Fibroblast of skin of back (primary cell): ENCODE measurements at regions not wholly inside any gene's neighbourhood (a gene's known extent, or its start where the extent isn't known, plus 50 kb on each side); places are given as distances from the start of the nearest gene placed in this dataset.

ENCODE experiments used
- DNase-seq: peaks from one replicate; pipeline ENCODE4 v3.0.0-alpha.2; 2013

DNA sequence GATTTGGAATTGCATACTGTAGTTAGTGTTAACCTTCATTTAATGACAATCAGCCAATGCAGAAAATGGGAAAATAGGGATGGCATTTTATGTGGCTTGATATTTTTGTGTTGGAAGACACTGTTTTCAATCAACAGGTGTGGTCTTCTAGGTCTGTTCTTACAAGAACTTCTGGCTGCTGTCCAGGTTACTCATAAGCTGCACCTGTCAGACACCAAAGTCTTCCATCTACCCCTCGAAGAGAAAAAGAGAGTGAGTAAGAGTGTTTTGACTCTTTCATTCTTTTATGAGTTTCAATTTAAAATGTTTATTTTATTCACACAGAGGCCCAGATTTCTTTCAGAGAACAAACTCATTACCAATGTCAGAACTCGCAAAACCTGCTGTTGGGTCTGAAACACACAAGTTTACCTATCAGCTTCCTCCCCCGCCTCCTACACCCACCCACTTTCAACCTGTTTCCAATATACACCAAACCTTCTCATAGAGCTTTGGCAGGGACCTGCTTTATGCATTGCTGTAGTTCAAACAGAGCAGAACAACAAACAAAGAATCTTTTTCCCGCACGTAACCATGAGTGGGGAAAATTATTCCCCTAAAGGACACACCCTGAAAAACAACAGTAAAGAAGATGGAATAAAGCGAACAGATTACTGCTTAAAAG, 767.7 kb upstream of the ALCAM start:
- no peak for DNase-seq

DNA sequence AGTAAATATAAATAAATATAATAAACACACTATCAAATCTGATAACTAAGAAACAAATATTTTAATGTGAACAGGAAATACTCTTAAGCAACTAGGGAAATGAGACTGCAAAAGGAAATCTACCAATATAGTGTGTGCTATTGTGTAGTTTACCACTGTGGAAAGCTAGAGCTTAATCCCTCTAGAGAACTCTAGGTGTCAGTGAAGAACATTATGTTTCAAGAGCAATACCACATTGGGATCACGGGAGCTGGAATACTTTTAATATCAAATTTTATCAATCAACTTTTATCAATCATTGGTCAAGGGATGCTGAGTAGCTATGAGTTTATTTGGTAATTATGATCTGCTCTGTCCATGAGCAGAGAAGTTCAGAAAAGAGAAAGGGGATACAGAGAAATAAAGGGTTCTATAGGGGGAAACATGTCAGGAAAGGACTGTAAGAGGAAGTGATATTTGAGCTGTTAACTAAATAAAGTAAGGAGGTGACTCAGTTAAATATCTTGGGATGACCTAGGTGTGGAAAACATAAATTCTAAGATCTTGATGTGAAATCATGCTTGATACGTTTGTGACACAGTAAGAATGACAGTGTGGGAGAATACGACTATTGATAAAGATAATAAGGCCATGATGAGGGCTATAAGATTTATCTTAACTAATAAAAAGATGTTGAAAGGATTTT, 762.2 kb upstream of the ALCAM start:
- DNase-seq: peak; percentile 24

DNA sequence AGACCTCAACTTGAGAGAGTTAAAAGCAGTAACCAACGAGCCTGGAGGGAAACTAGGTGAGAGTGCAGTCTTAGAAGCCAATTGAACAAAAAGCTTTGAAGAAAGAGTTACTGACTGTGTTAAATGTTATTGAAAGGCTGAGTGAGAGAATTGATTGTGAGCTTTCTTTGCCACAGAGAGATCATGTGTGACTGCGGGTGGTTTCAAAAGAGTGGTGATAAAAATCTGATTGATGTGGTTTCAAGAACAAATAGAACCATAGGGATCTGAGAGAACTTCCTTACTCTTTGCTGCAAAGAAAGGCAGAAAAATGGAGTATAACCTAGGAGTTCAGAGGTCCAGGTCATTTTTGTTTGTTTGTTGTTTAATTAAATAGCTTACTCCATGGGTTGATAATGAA, 759.9 kb upstream of the ALCAM start:
- no peak for DNase-seq

DNA sequence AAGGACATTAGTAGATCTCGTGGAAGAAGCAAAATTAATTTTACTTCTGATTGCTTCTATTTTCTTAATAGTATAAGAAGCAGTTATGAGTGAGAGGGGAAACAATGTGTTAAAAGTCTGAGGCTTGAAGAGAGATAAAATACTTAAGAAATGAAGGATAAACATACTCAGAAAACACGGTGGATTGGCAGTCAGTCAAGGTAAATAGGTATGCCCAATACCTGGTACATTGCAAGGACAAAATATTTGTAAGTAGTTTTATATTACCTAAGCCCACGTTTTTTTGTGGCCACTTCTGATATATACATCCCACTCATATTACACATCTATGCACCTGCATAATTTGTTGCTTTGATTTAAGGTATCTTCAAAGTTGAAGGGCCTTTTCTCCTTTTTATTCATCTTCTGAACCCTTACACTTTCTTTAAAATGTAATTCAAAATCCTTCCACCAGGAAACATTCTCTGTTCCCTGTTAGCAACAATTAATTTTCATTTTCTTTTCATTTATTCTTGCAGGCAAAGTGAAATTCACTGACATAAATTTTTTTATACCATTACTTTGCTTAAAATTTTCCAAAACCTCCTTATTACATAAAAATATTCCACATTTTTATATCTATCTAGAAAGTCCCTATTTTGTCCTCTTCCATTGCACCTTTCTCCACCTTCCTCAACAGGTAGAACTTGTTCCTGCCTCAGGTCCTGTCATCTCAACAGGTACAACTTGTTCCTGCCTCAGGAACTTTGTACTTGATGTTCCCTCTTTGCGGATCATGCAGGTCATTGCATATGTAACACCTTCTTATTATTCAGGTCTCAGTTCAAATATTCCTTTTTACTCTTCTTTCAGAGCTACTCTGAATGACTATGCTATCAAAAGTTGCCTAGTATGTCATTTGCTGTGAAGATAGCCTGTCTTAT, 755.7 kb upstream of the ALCAM start:
- no peak for DNase-seq

DNA sequence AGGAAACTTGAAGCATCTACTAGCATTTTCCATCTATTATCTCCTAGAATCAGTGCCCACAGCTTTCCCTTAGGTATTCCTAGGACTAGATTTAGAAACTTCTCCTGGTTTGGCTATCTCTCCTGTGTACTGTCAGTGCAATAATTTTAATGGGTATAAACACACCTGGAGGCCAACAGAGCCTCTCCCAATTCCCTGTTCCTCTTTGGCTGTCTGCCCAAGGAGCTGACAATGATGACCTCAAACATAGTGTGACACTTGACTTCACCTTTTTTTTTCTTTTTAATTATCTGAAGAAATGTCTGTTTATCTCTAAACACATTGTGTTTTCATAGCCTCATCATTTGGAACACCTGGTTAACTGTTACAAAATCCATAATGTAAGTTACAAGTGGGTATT, 754.5 kb upstream of the ALCAM start:
- DNase-seq: no peak

DNA sequence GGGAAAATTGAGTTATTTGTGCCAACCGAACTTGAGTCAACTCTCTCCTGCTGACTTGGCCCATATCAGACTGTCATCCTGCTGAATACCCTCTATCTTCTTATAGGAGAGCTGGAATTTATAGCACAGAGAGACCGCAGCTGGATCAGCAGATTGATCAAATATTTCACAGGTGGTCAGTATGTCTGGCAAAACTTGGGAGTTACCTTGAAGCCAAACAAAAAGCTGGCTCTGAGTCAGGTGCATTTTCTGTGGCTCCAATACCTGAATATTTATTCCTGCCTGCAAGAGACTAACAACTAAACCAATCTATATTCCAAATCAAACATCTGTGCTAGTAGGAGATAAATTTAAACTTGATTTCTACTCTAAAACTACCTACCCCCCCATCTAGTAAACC, 752.1 kb upstream of the ALCAM start:
- DNase-seq: no peak

DNA sequence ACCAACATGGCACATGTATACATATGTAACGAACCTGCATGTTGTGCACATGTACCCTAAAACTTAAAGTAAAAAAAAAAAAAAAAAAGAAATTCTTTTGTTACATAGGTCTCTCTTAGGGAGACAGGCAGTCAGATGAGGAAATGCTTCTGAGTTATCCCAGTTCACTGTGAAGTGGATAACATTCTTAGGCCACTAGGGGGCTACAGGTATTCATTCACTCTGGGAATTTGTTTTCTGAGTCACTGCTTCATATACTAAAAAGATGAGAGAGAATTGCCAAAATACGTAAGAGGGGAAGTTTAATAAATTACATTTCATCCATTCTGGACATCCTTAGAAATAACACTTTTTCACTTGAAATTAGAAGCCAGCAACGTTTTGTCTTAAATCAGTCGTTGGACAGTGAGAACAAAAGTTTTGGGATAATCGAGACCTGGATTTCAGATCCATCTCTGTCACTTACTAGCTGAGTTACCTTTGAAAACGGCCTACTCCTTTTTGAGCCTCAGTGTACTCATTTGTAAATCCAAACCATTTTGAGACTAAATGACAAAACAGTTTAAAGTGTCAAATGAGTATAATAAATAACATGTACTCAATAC, 738.4 kb upstream of the ALCAM start:
- DNase-seq: peak; percentile 67

DNA sequence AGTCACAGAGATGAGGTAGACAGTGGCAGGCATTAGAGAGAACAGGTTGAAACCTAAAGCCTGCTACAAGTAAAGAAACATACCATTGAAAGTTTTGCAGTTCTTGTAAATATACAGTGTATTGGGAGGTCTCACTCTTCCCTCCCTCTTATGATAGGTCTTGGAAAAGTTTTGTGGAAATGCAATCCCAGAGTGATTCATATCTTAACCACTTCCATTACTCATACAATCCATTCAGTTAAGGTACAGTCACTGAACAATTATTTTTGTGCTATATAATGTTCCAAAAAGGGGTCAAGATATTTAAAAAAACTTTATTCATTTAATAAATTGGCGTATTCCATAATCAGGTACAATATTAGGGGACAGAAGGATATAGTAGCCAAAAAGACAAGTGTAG, 737.7 kb upstream of the ALCAM start:
- DNase-seq: peak; percentile 91

DNA sequence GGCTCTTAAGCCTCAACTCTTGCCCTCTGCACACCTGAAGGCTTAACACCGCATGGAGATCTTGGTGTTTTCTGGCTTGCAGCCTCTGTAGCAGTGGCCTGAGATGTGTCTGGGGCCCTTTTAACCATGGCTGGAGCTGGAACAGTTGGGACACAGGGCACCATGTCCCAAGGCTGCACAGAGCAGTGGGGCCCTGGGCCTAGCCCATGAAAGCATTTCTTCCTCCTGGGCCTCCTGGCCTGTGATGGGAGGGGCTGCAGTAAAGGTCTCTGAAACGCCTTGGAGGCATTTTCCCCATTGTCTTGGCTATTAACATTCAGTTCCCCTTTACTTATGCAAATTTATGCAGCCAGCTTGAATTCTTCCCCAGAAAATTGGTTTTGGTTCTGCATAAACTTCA, 735.5 kb upstream of the ALCAM start:
- DNase-seq: no peak

DNA sequence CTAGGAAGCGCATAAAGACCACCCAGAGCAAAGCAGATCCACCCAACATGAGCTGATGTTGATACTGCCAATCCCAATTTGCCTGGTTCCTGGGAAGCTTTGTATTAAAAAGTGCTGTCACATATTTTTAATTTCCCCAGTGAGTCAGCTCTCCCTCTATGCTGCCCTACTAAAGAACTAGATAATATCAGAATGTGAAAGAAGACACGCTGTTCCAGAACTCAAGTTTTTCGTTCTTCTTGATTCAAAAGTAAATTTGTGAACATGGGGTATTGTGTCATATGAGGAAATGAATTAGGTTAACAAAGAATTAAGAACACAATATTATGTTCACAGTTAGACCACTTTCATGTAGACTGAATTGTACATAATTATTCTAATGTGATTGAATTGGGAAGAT, 734.2 kb upstream of the ALCAM start:
- DNase-seq: no peak

DNA sequence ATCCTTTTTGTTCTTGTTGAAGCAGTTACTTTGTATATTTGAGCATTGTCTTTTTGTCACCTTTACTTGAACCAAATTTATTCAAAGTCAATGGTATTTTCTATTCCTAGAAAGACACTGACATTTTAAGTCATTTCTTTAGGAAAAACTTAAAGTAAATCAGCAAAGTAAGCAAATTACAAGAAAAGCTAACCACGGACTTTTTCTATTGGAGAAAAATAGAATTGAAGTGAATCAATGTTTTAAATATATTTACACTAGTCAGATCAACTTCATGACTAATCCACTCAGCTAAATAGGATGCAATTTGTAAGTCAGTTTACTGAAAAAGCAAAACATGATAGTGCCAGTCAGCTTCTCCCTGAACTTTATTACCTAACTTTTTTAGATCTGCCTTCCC, 733.8 kb upstream of the ALCAM start:
- DNase-seq: no peak

DNA sequence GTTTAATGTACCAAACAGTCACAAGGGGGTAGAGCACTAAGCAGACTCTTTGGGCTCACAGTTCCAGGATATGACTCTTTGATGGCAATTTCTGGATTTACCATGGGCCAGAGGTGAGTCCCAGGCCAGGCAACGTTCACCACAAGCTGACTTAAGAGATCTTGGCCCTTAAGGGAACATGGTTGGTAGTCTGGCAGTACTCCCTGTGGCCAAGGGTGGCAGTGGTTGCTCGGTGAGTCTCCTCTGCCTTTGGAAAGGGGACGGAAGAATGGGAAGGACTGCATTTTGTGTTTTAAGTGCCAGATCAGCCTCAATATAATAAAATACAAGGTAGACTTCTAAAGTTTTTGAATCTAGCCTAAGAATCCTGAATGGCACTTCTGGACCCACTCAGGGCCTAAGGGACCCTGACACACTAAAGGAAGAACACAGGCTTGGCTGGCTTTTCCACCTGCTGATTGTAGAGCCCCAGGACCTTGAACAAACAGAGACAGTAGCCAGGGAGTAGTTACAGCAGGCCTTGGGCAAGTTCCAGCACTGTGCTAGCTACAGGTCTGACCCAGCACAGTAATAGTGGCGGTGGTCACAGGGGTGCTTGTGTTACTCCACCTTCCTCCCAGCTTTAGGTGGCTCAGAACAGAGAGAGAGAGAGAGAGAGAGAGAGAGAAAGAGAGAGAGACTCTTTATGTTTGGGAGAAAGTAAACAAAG, 730.7 kb upstream of the ALCAM start:
- no peak for DNase-seq

DNA sequence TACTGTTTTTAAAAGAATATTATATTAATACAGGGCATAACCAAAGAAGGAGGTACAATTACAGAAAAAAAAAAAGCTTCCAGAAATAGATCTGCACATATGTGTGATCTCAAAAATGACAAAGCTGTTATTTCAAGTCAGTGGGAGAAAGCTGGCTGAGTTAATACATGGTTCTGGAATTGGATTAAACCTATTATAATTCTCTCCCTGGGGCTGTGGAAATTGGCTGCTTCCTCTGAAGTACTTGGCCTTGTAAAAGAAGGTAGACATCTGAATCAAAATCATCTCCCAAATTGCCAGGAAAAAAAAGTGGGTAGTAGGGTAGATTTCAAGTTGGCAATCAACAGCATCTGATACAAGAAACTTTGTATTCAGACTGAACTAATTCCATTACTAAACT, 723.9 kb upstream of the ALCAM start:
- DNase-seq: no peak

DNA sequence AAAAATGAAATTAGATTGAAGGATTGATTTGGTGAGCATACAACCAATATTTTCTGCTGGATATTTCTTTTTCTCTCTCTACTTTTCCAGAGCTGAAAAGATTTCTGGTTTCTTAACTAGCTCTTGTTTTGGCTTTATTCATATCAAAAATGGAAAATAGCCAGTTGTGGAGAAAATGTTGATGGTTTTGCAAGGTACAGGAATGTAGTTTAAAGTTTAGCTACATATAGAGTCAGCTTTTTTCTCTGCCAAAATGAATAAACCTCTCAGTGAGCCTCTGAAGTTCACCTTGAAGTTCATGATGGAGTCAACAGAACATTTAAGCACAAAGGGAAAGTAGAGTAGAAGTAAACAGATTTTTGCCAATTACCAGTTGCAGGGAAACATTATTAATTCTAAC, 720.5 kb upstream of the ALCAM start:
- no peak for DNase-seq

DNA sequence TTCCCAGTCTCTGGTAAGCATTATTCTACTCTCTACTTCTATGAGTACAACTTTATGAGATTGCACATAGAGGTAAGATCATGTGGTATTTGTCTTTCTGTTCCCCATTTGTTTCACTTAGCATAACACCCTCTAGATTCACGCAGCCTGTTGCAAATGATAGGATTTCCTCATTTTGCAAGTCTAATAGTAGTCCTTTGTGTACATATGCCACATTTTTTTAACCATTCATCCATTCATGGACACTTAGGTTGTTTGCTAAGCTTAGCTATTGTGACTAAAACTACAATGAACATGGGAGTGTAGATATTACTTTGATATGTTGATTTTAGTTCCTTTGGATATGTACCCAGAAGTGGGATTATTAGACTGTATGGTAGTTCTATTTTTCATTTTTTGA, 717.9 kb upstream of the ALCAM start:
- DNase-seq: no peak

DNA sequence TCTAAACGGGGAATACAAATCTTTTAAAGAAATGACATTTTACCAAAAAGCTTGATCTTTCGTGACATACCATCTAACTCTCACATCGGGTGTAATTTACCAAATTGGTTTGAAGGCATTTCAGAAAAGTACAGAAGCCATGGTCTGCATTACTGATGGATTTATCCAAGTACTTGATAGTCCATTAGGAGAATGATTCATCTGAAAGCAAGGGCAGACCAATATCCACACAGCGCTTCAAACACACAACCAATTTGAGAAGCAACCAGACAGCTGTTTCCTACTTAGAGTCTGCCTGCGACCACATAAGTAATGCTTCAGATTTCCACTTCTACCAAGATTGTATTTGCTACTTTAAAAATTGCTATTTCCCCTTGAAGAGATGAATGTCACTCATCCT, 697.6 kb upstream of the ALCAM start:
- no peak for DNase-seq

DNA sequence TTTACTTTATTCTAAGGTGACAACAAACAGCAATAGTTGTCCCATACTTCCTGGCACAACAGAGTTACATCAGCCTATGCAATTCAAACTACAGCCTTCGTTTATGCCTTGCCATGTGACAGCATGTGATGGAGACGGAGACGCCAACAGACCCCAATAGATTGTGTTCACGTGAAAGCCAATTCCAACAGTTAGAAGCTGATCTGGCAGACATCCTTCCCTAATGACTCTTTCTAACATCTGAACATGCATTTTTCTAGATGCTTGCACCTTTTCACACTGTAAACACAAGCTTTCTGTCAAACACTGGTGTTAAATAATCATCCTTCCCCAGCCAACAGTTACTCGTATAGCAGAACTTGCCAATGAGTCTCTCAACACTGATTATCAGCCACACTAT, 694.4 kb upstream of the ALCAM start:
- no peak for DNase-seq

DNA sequence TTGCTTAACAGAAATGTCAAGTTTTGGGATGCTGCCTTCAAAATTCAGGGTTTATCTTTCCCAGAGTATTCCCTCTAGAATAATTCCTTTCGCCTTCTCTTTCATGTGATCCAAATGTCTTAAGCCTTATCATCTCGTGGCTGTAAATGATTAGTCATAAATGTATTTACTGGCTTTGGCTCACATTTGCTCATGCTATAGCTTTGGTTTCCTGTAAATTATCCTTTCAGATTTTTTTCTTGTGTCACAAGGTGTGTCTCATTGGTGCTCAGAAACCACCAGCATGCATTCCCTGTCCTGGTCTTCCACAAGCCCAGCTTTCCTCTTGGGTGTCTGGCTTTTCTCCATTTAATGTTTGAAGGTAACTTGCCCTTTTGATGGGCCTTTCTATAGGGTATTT, 692.7 kb upstream of the ALCAM start:
- DNase-seq: peak; percentile 39

DNA sequence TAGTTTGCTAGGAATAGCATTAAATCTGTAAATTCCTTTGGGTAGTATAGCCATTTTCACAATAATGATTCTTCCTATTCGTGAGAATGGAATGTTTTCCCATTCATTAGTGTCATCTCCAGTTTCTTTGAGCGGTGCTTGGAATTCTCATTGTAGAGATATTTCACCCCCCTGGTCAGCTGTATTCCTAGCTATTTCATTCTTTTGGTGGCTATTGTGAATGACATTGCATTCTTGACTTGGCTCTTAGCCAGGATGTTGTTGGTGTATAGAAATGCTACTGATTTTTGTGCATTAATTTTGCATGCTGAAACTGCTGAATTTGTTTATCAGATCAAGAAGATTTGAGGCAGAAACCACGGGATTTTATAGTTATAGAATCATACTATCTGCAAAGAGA, 690.5 kb upstream of the ALCAM start:
- peak; percentile 75 for DNase-seq

DNA sequence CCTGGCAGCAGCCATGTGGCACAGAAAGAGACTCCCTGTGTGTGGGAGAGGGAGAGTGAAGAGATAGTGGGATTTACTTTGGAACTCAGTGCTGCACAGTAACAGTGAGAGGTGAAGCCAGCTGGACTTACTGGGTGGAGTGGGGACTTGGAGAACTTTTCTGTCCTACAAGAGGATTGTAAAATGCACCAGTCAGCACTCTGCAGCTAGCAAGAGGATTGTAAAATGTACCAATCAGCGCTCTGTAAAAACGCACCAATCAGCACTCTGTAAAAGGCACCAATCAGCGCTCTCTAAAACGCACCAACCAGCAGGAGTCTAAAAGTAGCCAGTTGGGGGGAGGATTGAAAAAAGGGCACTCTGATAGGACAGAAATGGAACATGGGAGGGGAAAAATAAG, 688.8 kb upstream of the ALCAM start:
- no peak for DNase-seq

DNA sequence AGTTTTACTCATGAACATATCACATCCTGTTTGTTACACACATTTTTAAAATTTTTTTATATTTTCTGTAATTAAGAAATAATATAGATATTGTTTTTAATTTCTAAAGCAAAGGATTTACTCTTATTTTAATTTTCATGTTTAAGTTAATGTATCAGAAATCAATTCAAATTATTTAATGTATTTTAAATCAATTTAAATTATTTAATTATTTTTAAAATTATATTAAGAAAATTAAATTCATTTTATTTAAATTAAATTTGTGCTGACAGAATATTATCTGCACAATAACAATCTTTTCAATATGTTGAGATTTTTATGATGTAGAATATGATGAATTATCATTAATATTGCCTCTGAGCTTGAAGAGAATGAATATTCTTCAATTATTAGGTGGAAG, 681.2 kb upstream of the ALCAM start:
- no peak for DNase-seq

DNA sequence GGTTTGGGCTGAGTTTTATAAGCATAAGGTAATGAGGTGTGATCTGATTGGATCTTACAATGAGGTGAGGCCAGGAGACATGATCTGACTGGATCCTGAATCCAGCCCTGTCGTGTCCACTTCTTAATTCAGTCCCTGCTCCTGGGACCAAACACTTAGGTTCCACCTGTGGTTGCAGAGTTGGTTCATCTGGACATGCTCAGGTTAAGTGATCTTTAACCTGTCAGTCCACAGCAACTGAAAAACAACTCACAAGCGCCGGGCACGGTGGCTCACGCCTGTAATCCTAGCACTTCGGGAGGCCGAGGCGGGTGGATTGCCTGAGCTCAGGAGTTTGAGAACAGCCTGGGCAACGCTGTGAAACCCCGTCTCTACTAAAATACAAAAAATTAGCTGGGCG, 679.3 kb upstream of the ALCAM start:
- DNase-seq: no peak

DNA sequence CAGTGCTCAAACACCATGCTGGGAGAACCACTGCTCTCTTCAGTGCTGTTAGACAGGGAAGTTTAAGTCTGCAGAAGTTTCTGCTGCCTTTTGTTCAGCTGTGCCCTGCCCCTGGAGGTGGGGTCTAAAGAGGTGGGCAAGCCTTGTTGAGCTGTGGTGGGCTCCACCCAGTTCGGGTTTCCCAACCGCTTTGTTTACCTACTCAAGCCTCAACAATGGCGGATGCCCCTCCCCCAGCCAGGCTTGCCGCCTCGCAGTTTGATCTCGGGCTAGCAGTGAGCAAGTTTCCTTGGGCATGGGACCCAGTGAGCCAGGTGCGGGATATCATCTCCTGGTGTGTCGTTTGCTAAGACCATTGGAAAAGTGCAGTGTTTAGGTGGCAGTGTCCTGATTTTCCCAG, 670.2 kb upstream of the ALCAM start:
- no peak for DNase-seq
